Naive B cell (primary cell): ENCODE measurements at regions not wholly inside any gene's neighbourhood (a gene's known extent, or its start where the extent isn't known, plus 50 kb on each side); places are given as distances from the start of the nearest gene placed in this dataset.

ENCODE experiments used
- ATAC-seq, 2 donors: fragments of 150-1000 bp; cut with Tn5 transposase; 2 replicates each; pipeline ENCODE4 v1.10.0; 2021; ENCODE audit warnings: low read depth in 2 of 2, mild to moderate bottlenecking in 2 of 2, moderate library complexity in 2 of 2
- DNase-seq: peaks from one replicate; pipeline ENCODE4 v3.0.0; 2022
- H3K27ac Mint-ChIP-seq, 6 donors: one replicate each; pipeline ENCODE4 v1.8.0; 2020 to 2022; ENCODE audit warnings: mild to moderate bottlenecking in 6 of 6, mixed read lengths in 6 of 6, moderate library complexity in 5 of 6, inconsistent platforms in 2 of 6
- H3K27me3 Mint-ChIP-seq, 3 donors: one replicate each; pipeline ENCODE4 v1.8.0; 2021 to 2022; ENCODE audit warnings: mixed read lengths in 3 of 3, mild to moderate bottlenecking in 1 of 3
- H3K36me3 Mint-ChIP-seq, 2 donors: one replicate each; pipeline ENCODE4 v1.8.0; 2020 to 2022; ENCODE audit warnings: mixed read lengths in 2 of 2, inconsistent platforms in 1 of 2, mild to moderate bottlenecking in 1 of 2
- H3K4me1 Mint-ChIP-seq, 3 donors: one replicate each; pipeline ENCODE4 v1.8.0; 2020 to 2022; ENCODE audit warnings: mixed read lengths in 3 of 3, inconsistent platforms in 1 of 3, mild to moderate bottlenecking in 1 of 3, moderate library complexity in 1 of 3
- H3K4me3 Mint-ChIP-seq, 8 donors: one replicate each; pipeline ENCODE4 v1.8.0; 2020 to 2022; ENCODE audit warnings: mild to moderate bottlenecking in 8 of 8, mixed read lengths in 8 of 8, moderate library complexity in 8 of 8, inconsistent platforms in 2 of 8
- H3K9me3 Mint-ChIP-seq, 7 donors: one replicate each; pipeline ENCODE4 v1.8.0; 2020 to 2022; ENCODE audit warnings: mixed read lengths in 7 of 7, mild to moderate bottlenecking in 5 of 7, inconsistent platforms in 2 of 7, moderate library complexity in 1 of 7

GRCh38 chr6:3937438-3937837, 88.3 kb downstream of the FAM50B start:
- no peak for ATAC-seq
- Mint-ChIP-seq H3K4me3 (no peak overlapping the region), H3K27ac (no peak overlapping the region), H3K36me3 (no peaks in the 10 kb centered on the region), H3K4me1 (no peaks in the 10 kb centered on the region), H3K9me3 (no peaks in the 10 kb centered on the region), H3K27me3 (peaks cover 22 to 41% (median 39%) of the 10 kb centered on the region in 3 donors)
- no peak for DNase-seq

DNA sequence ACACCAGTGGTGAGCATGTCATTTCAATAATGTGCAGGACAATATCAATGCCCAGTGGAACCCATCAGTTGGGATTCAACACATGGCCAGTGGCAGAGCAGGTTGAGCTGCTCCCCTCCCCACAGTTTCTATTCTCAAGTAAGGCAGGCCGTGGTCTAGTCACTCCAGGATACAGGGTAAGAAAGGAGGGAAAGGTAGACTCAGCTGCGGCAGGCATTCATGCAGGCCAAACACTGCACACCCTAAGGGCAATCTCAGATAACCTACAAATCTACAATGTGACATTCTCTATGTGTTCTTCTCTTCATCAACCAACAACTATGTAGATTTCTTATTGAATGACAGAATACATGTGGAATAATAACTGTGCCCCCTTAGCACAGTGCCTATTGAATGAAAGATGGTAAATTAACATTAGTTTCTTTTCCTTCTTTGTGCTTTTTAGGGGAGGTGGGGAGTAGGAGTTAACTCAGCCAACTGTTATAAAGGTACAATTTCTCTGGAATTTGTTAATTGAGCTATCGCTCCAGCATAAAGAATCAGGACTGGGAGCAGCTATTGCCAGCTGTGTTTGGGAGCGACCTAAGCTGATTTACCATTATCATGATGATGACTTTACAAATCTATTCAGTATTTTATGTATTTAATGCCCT, 89.7 kb downstream of the FAM50B start:
- ATAC-seq (no peak), DNase-seq (no peak)
- Mint-ChIP-seq H3K4me3 (no peak overlapping the region), H3K27ac (no peak overlapping the region), H3K4me1 (no peaks in the 10 kb centered on the region), H3K36me3 (no peaks in the 10 kb centered on the region), H3K27me3 (peaks cover 24 to 45% (median 41%) of the 10 kb centered on the region in 3 donors), H3K9me3 (no peaks in the 10 kb centered on the region)

GRCh38 chr6:3939368-3939958, 90.3 kb downstream of the FAM50B start:
- Mint-ChIP-seq H3K4me3 (no peak overlapping the region), H3K27ac (no peak overlapping the region), H3K36me3 (no peaks in the 10 kb centered on the region)

GRCh38 chr6:3939964-3940363, 90.8 kb downstream of the FAM50B start:
- Mint-ChIP-seq H3K27me3 (peaks cover 27 to 50% (median 45%) of the 10 kb centered on the region in 3 donors), H3K36me3 (no peaks in the 10 kb centered on the region), H3K9me3 (no peaks in the 10 kb centered on the region), H3K27ac (no peak overlapping the region), H3K4me1 (no peaks in the 10 kb centered on the region), H3K4me3 (no peak overlapping the region)
- ATAC-seq, result no peak
- DNase-seq, result no peak

More at GRCh38 chr6:3939368-3939958, 90.3 kb downstream of the FAM50B start:
- peaks cover 24 to 45% (median 41%) of the 10 kb centered on the region in 3 donors for H3K27me3 Mint-ChIP-seq
- DNase-seq, result no peak
- no peak for ATAC-seq
- no peaks in the 10 kb centered on the region for H3K9me3 Mint-ChIP-seq
- no peaks in the 10 kb centered on the region for H3K4me1 Mint-ChIP-seq

DNA sequence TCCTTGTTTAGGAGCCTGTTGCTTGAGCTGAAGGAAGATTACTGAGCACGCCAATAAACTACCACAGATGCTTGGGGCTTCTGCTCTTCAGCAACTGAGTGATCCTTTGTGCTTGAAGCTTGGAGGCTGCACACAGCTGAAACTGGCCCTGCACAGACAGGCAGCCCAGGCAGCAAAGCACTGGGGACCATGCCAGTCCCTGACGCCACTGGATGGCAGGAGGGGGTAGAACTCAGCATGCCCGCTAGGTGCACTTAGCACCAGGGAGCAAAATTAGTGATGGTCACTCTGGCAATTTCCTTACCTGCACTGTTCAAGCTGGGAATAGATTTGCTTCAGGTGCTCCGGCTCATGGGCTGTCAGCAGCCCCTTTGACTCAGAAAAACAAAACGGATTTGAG, 91.5 kb downstream of the FAM50B start:
- Mint-ChIP-seq H3K4me3 (no peak overlapping the region), H3K27ac (no peak overlapping the region), H3K4me1 (no peaks in the 10 kb centered on the region), H3K27me3 (peaks cover 30 to 55% (median 49%) of the 10 kb centered on the region in 3 donors), H3K36me3 (no peaks in the 10 kb centered on the region), H3K9me3 (no peaks in the 10 kb centered on the region)
- no peak for DNase-seq
- ATAC-seq, result no peak

DNA sequence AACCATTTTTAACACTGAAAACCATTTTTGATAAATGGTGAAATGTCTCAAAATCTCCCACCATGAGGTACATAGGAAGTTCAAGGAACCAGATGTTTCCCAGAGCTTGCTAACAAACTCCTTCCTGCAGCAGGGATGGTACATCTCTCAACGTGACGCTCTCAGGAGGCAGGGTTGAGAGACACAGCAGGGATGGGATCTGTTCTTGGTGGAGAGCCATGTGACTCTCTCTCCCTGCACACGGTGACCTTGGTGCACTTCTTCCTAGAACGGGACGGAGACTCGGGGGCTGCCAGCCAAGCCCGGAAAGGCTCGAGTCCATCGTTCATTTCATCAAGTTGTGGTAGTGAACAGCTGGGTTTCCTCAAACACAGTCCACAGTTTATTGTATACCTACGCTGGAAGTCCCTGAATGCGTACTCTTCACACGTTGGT, 94.2 kb downstream of the FAM50B start:
- H3K4me3 Mint-ChIP-seq, result peak overlapping the region in 1 of 8 donors; percentile 4
- DNase-seq (no peak), ATAC-seq (no peak)
- H3K9me3 Mint-ChIP-seq, result peaks cover 0 to 1% (median 0%) of the 10 kb centered on the region in 7 donors
- no peak overlapping the region for H3K27ac Mint-ChIP-seq
- no peaks in the 10 kb centered on the region for H3K36me3 Mint-ChIP-seq
- H3K4me1 Mint-ChIP-seq, result no peaks in the 10 kb centered on the region
- peaks cover 29 to 53% (median 47%) of the 10 kb centered on the region in 3 donors for H3K27me3 Mint-ChIP-seq

DNA sequence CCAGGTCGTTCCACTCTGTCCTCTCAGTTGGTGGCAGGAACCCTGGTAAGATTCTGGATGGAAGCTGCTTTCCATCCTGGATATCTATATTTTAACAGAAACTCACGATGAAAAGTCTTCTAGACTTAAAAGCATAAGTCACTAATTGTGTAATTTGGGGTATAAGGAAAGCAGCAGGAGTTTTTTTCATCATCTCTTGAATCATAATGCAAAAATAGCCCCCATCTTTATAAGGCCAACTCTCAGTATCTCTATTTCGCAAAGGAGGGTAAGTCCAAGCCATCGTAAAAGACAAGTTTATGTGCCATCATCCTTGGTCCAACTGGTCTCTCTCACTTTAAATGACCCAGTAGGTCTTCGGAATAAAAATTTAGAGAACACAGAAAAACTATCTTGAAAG, 95.1 kb downstream of the FAM50B start:
- no peaks in the 10 kb centered on the region for H3K4me1 Mint-ChIP-seq
- peaks cover 0 to 2% (median 0%) of the 10 kb centered on the region in 7 donors for H3K9me3 Mint-ChIP-seq
- no peak overlapping the region for H3K4me3 Mint-ChIP-seq
- ATAC-seq, result no peak
- H3K27me3 Mint-ChIP-seq, result peaks cover 23 to 48% (median 41%) of the 10 kb centered on the region in 3 donors
- no peak overlapping the region for H3K27ac Mint-ChIP-seq
- DNase-seq, result no peak
- no peaks in the 10 kb centered on the region for H3K36me3 Mint-ChIP-seq

DNA sequence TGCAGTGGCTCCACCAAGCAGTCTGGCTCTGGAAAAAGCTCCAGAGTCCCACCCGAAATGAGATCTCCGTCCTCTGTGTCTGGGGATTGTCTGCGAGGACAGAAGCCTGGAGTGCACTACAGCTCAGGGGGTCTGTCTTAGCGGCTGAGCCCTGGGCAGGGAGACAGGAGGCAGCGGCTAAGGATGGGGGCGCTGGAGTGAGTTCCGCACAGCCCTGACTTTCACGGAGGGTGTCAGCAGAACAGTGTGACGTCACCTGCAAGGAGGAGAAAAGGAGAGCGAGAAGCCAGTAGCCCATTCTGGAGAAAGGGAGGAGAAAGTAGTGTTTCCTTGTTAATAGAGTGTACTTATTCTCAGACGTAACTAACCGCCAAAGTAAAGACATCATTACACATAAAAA, 97.6 kb downstream of the FAM50B start:
- Mint-ChIP-seq H3K36me3 (no peaks in the 10 kb centered on the region), H3K27me3 (peaks cover 27 to 57% (median 34%) of the 10 kb centered on the region in 3 donors)

DNA sequence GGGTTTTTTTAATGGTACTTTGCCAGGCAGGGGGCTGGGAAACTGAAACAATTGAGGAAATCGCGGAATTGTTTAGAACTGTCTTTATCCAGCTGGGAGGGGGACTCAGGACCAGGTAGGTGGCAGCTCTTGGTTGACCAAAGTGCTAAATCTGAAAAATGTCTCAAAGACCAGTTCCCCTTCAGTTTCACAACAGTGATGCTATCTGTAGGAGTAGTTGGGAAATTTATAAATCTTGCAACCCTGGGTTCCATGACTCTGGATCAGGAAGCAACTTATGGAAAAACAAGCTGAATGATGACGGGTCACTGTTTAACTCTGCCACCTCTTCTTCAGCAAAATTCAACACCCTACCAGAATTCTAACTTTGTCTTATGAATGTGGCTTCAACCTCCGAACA, 99.7 kb downstream of the FAM50B start:
- H3K4me3 Mint-ChIP-seq, result no peak overlapping the region
- H3K4me1 Mint-ChIP-seq, result no peaks in the 10 kb centered on the region
- H3K27me3 Mint-ChIP-seq, result peaks cover 25 to 55% (median 39%) of the 10 kb centered on the region in 3 donors
- no peak overlapping the region for H3K27ac Mint-ChIP-seq
- H3K9me3 Mint-ChIP-seq, result peaks cover 8 to 31% (median 13%) of the 10 kb centered on the region in 7 donors
- DNase-seq, result no peak
- no peaks in the 10 kb centered on the region for H3K36me3 Mint-ChIP-seq
- no peak for ATAC-seq

More for the DNA sequence above, 97.6 kb downstream of the FAM50B start:
- H3K4me3 Mint-ChIP-seq, result no peak overlapping the region
- no peaks in the 10 kb centered on the region for H3K4me1 Mint-ChIP-seq
- H3K27ac Mint-ChIP-seq, result no peak overlapping the region
- peaks cover 3 to 11% (median 4%) of the 10 kb centered on the region in 7 donors for H3K9me3 Mint-ChIP-seq
- ATAC-seq (no peak), DNase-seq (no peak)

GRCh38 chr6:3949521-3949920, 100.3 kb downstream of the FAM50B start:
- Mint-ChIP-seq H3K4me3 (no peak overlapping the region), H3K27me3 (peaks cover 25 to 56% (median 43%) of the 10 kb centered on the region in 3 donors), H3K9me3 (peaks cover 8 to 31% (median 13%) of the 10 kb centered on the region in 7 donors), H3K27ac (no peak overlapping the region), H3K4me1 (no peaks in the 10 kb centered on the region), H3K36me3 (no peaks in the 10 kb centered on the region)
- no peak for DNase-seq
- ATAC-seq, result no peak

- ATAC-seq (no peak), DNase-seq (no peak)
- H3K4me3 Mint-ChIP-seq, result no peak overlapping the region
- no peaks in the 10 kb centered on the region for H3K4me1 Mint-ChIP-seq
- H3K36me3 Mint-ChIP-seq, result peaks cover 3 to 8% of the 10 kb centered on the region in 2 donors
- peaks cover 13 to 44% (median 27%) of the 10 kb centered on the region in 7 donors for H3K9me3 Mint-ChIP-seq
- H3K27me3 Mint-ChIP-seq, result peaks cover 8 to 26% (median 22%) of the 10 kb centered on the region in 3 donors
- H3K27ac Mint-ChIP-seq, result no peak overlapping the region
Measured at GRCh38 chr6:3956054-3956453, 106.9 kb downstream of the FAM50B start.

DNA sequence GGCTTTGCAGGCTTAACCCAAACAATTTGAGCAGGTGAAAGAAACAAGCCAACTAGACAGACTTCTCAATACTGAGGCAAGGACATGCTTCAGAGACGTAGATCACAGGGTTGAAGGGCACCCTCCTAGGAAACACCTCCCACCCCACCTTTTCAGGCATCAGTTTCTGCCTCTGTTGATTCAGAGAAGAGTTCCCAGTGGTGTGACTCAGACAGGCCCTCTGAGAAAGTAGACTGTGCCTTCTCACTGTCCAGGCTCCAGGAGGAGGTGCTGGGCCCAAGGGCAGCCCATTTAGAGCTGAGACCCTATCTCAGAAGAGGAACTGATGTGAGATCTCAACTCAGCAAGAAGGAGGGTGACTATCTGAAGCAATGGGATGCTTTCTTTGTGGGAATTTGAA, 108.1 kb downstream of the FAM50B start:
- H3K27me3 Mint-ChIP-seq, result peaks cover 0 to 26% (median 11%) of the 10 kb centered on the region in 3 donors
- ATAC-seq (no peak), DNase-seq (no peak)
- peaks cover 11 to 38% (median 25%) of the 10 kb centered on the region in 7 donors for H3K9me3 Mint-ChIP-seq
- peaks cover 3 to 8% of the 10 kb centered on the region in 2 donors for H3K36me3 Mint-ChIP-seq
- no peak overlapping the region for H3K27ac Mint-ChIP-seq
- no peaks in the 10 kb centered on the region for H3K4me1 Mint-ChIP-seq
- no peak overlapping the region for H3K4me3 Mint-ChIP-seq

GRCh38 chr6:3958255-3958654, 109.1 kb downstream of the FAM50B start:
- H3K27me3 Mint-ChIP-seq, result peaks cover 0 to 20% (median 11%) of the 10 kb centered on the region in 3 donors
- H3K4me1 Mint-ChIP-seq, result no peaks in the 10 kb centered on the region
- ATAC-seq (no peak), DNase-seq (no peak)
- no peak overlapping the region for H3K4me3 Mint-ChIP-seq
- H3K9me3 Mint-ChIP-seq, result peaks cover 10 to 29% (median 23%) of the 10 kb centered on the region in 7 donors
- no peak overlapping the region for H3K27ac Mint-ChIP-seq
- H3K36me3 Mint-ChIP-seq, result peaks cover 3 to 8% of the 10 kb centered on the region in 2 donors

DNA sequence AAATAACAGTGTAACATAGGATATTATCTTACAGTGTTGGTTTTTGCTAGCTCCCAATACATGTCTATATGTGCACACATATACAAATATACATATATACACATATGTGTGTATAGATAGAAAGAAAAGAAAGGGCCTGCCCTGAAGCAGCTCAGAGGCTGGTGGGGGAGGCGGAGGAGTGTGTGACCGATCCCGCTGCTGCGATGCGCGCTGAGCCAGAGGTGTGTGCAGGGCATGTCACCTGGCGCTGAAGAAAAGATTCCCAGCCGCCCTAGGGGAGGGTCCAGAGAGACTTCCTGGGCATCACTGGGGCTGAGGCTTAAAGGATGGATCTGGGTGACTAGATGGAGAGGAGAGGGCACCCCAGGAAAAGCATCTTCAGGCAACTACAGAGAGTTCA, 110.2 kb downstream of the FAM50B start:
- Mint-ChIP-seq H3K27ac (no peak overlapping the region), H3K9me3 (peaks cover 4 to 19% (median 17%) of the 10 kb centered on the region in 7 donors), H3K27me3 (peaks cover 0 to 20% (median 6%) of the 10 kb centered on the region in 3 donors), H3K36me3 (peaks cover 3 to 8% of the 10 kb centered on the region in 2 donors), H3K4me3 (no peak overlapping the region), H3K4me1 (no peaks in the 10 kb centered on the region)
- ATAC-seq, result no peak
- DNase-seq, result no peak
